Stimulated activated CD4-positive, alpha-beta T cell treated with anti-CD3 and anti-CD28 coated beads, Interleukin-4, amount 100 ng/mL, for 4 hours (primary cell): ENCODE measurements at regions not wholly inside any gene's neighbourhood (a gene's known extent, or its start where the extent isn't known, plus 50 kb on each side); places are given as distances from the start of the nearest gene placed in this dataset.

Experiments used
- DNase-seq, 2 experiments: peaks; one replicate each; pipeline ENCODE4 v3.0.0-alpha.2; 2020

- DNase-seq = no peak
Observed at GRCh38 chr17:77720946-77721845, 237.3 kb upstream of the TNRC6C start.

GRCh38 chr17:77721846-77722160 lies 236.7 kb upstream of the TNRC6C start:
- DNase-seq = no peak

DNA sequence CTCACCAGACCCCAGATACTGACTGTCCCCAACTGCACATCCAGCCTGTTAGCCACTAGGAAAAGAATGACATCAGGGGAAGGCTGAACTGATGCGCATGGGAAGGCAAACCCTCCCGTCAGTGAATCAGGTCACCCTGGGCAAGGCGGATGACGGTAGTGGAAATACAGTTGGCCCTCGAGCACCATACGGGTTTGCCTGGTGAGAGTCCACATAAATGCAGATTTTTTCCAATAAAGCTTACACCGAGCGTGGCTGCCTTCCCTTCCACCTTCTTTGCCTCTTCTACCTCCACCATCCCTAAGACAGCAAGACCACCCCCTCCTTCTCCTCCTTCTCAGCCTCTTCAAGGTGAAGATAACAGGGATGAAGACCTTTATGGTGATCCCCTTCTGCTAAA lies 236.1 kb upstream of the TNRC6C start:
- DNase-seq = no peak

DNA sequence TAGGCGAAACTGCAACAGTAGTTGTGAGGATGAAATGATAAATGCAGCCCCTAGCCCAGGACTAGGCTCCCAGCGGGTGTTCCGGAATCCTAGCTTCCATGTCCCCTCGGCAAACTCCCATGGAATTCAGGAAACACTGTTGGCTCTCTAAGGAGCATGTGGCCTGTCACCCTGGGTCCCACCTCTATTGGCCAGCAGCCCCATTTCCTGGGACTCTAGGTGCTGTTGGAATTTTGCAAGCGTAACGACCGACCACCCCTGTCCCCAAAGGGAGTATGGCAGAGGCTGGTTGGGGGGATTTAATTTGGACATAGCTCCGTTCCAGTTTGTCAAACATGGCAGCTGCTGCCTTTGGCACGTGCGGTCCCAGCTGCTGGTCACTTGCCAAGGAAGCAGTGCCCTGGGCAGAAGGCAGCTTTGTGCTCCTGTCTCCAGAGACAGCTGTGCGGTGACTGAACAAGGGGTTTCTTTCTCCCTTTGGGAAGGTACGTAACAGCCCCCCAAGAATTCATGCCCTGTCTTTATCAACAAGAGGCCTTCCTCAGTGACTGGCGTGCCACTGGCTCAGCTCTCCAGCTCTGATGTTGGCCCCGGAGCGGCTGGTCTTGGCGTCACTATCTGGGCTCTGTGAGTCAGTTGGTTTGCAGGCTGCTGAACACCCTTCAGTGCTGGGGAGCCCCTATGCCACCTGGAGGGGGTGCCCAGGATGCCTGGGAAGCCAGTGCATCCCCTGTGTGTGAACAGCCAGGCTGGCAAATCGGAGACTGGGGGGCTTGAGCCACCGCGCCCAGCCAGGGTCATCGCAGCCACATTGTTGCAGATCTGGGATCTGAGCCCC lies 235.2 kb upstream of the TNRC6C start:
- no peak for DNase-seq

DNA sequence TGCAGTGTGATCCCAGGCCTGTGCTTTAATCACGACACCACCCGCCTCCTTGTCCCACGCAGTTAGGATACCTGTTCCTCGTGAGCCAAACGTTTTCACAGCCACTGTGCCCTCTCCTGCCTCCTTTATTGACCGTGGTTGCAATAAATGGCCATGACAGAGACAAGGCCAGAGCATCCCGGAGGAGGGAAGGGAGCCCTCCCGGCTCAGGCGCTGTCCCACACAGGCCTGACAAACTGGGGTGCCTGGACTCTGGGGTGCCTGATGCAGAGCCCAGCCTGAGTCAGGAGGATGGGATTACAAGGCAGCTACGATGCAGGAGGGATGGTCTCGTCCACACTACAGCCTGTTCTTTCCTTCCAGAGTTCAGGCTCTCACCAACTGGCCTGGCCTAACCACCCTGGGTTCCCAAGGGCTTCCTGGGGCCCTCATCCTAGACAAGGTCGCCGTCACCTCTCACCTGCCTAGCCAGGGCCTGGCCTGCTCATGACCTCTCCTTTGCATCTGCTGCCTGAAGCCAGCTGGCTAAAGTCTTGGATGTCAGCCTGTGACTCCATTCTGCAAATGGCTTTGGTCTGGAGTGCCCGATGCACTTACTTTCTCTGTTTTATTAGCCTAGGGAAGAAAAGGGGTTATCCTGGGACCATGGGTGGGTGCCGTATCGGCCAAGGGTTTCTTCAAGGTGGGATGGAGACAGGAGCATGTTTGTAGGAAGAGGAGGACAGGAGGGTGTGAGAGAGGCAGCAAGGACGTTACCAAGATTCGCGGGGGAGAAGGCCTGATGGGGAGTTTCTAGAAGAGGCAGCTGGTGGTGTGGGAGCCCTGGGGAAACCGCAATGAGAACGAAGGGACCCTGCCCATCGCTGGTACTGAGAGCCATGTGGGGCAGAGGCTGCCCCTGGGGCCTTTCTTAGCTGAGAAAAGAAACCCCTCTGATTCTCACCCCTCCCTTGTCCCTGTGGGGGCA lies 234.3 kb upstream of the TNRC6C start:
- DNase-seq = no peak

GRCh38 chr17:77724876-77725615 lies 233.5 kb upstream of the TNRC6C start:
- DNase-seq = no peak

GRCh38 chr17:77725846-77726245 lies 232.7 kb upstream of the TNRC6C start:
- DNase-seq = no peak

GRCh38 chr17:77726549-77727006 lies 231.9 kb upstream of the TNRC6C start:
- DNase-seq = no peak

DNA sequence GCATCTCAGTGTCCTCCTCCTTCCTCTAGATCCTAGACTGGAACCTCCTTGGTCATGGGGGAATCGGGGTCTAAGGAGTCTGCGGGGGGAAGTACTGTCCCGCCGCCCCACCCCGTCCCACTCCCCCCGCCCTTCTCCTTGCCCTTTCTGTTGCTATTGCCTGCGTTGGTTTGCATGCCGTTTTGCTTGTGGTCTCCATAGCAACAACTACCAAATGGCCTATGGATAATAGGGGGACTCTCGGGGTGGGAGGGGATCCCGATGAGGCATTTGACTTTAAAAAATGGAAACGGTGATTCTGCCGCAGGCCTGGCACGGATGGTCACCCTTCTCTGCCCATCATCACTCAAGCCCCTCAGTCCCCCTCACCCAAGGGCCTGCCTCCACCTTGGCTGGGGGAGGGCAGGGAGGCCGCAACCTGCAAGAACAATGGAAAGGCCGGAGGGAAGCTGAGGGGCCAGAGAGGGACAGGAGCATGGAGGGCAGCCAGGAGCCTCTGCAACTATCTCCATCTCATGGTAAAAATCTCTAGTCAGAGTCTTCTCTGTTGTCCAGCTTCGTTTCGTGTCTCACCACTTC lies 231.4 kb upstream of the TNRC6C start:
- no peak for DNase-seq

GRCh38 chr17:77728474-77728795 lies 230.1 kb upstream of the TNRC6C start:
- DNase-seq = no peak

DNA sequence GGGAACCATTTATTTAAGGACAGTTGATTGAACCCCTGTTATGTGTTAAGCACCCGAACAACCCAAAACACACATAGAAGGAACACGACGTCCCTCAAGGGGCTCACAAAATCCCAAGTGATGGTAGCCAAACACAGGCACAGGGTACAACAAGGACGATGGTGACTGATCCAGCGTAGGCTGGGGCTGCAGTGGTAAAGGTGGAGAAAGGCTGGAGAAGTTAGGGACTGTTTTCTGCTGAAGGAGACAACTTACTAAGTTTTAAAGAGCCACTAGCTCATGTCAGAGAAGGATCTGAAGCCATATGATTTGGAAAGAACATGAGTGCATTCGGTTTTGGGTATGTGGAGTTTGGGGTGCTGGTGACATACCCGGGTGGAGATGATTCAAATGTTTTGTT lies 229.6 kb upstream of the TNRC6C start:
- DNase-seq = no peak

DNA sequence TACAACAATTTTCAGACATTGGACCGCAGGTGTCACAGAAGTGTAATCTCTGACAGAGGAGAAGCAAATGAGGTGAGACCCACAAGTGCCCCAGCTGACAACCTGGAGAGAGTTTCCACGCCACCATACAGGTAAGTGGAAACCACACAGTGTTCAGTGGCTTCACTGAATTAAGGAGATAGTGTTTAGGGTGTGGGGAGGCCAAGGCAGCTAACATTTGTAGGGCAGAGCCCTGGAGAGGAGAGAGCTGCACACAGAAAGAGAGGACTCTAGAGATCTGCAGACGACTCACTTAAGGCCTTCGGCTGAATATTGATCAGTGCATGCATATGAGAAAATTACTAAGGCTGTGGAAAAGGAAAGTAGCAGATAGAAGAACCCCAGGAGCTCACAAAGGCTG lies 228.9 kb upstream of the TNRC6C start:
- no peak for DNase-seq

- DNase-seq = no peak
Observed at GRCh38 chr17:77730376-77730775, 228.1 kb upstream of the TNRC6C start.

DNA sequence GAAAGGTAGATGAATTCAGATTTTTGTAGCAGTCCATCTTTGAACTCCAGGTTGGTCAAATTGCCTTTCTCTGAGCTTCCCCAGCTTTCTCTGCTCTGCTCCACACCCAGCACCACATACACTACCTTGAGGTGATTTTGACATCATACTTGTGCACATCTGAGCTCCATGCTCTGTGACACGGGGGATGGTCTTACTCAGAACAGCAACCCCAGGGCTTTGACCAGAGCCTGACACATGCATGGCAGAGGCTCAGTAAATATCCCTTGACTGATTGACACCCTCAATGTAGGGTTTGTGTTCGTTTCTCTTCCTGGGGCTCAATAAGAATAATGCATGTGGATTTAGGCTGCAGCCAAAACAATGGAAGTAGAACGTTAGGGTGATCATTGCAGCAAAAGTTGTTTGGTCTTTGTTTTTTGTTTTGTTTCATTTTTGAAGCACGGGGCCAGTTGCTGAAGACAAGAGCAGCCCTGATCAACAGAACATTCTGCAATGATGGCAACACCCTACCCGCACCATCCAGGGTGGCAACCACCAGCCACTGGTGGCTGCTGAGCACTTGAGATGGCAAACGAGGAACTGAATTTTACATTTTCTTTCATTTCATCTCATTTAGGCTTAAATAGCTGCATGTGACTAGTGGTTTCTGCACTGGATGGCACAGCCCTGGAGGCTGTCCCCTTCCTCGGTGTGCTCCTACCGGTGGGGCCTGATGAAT lies 224.8 kb upstream of the TNRC6C start:
- DNase-seq = no peak

- DNase-seq = no peak
Observed at GRCh38 chr17:77734371-77735080, 224.0 kb upstream of the TNRC6C start.

- no peak for DNase-seq
Observed at GRCh38 chr17:77735081-77735565, 223.4 kb upstream of the TNRC6C start.

GRCh38 chr17:77735566-77736198 lies 222.8 kb upstream of the TNRC6C start:
- no peak for DNase-seq

DNA sequence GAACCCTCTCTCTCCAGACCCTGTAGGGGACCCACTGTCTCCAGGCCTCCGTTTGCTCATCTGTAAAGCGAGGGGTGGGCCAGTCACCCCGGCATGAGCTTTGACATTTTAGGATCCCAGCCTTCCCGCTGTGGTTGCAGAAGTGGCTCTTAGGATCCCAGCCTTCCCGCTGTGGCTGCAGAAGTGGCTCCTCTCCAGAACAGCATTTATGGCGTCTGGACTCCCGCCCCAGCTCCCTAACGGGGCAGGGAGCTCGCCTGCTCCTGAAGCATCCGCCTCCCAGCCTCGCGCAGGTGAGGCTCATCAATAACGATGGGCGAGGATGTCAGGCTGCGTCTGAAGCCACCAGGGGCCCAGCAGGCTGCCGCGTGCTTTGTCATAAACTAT lies 222.3 kb upstream of the TNRC6C start:
- no peak for DNase-seq

- DNase-seq = no peak
Observed at GRCh38 chr17:77736721-77737120, 221.8 kb upstream of the TNRC6C start.
